Activated B cell treated with CpG ODN at 0.5 μM for 24 hours (primary cell): ENCODE measurements at regions not wholly inside any gene's neighbourhood (a gene's known extent, or its start where the extent isn't known, plus 50 kb on each side); places are given as distances from the start of the nearest gene placed in this dataset.

Experiments used
- ATAC-seq: fragments of 200-7000 bp; cut with Tn5 transposase; one replicate; pipeline ENCODE4 v1.10.0; 2021; ENCODE audit warnings: low read depth, mild to moderate bottlenecking, moderate library complexity
- CTCF ChIA-PET: fragments of 350-600 bp; sonication (Branson Sonifier 250); formaldehyde crosslinking; loops from one replicate; lab custom pipeline; 2021; ENCODE audit warnings: antibody characterized with exemption; lab: Charles Lee
- POLR2A ChIA-PET: fragments of 350-600 bp; sonication (Branson Sonifier 250); formaldehyde crosslinking; loops from one replicate; lab custom pipeline; 2021; ENCODE audit warnings: antibody characterized with exemption; lab: Charles Lee
- DNase-seq: peaks from one replicate; pipeline ENCODE4 v3.0.0; 2022
- H3K27ac Mint-ChIP-seq: one replicate; pipeline ENCODE4 v1.8.0; 2020; ENCODE audit warnings: mixed read lengths
- H3K27me3 Mint-ChIP-seq: one replicate; pipeline ENCODE4 v1.8.0; 2021; ENCODE audit warnings: mixed read lengths
- H3K36me3 Mint-ChIP-seq: one replicate; pipeline ENCODE4 v1.8.0; 2021; ENCODE audit warnings: low read depth, mixed read lengths
- H3K4me1 Mint-ChIP-seq: one replicate; pipeline ENCODE4 v1.8.0; 2021; ENCODE audit warnings: mixed read lengths
- H3K4me3 Mint-ChIP-seq: one replicate; pipeline ENCODE4 v1.8.0; 2020; ENCODE audit warnings: mild to moderate bottlenecking, mixed read lengths
- H3K9me3 Mint-ChIP-seq: one replicate; pipeline ENCODE4 v1.8.0; 2020; ENCODE audit warnings: mixed read lengths
- CTCF ChIP-seq: fragments of 200-600 bp; IDR thresholded peaks from one replicate; pipeline ENCODE4 v1.8.0; 2022; ENCODE audit warnings: antibody characterized with exemption, mild to moderate bottlenecking
- intact Hi-C: fragments of 100-400 bp; cut with micrococcal nuclease; formaldehyde crosslinking; loops from one replicate; pipeline ENCODE4 v1.15.1; 2024

- no peak for TF ChIP-seq CTCF
- ATAC-seq (no peak), DNase-seq (no peak)
- no peaks in the 10 kb centered on the region for H3K27me3 Mint-ChIP-seq
- H3K36me3 Mint-ChIP-seq = no peaks in the 10 kb centered on the region
- ChIA-PET CTCF (interaction anchor here (0.6 kb wide), 1 partner anchor 143 kb away, joined by 3 read pairs; no protein-coding TSS in a partner anchor), POLR2A (no interaction called here)
- no peak overlapping the region for H3K27ac Mint-ChIP-seq
- intact Hi-C loops = no loop called here
- H3K9me3 Mint-ChIP-seq = peaks cover 11% of the 10 kb centered on the region
- no peaks in the 10 kb centered on the region for H3K4me1 Mint-ChIP-seq
- no peak overlapping the region for H3K4me3 Mint-ChIP-seq
These were observed 2121.5 kb upstream of the AGA start for GRCh38 chr4:179563741-179564140.

- no peak overlapping the region for H3K4me3 Mint-ChIP-seq
- no peaks in the 10 kb centered on the region for H3K36me3 Mint-ChIP-seq
- ChIA-PET POLR2A (no interaction called here), CTCF (no interaction called here)
- peaks cover 14% of the 10 kb centered on the region for H3K9me3 Mint-ChIP-seq
- intact Hi-C loops = no loop called here
- H3K4me1 Mint-ChIP-seq = no peaks in the 10 kb centered on the region
- DNase-seq (no peak), ATAC-seq (no peak)
- no peak for TF ChIP-seq CTCF
- H3K27ac Mint-ChIP-seq = no peak overlapping the region
- no peaks in the 10 kb centered on the region for H3K27me3 Mint-ChIP-seq
These were observed 2127.3 kb upstream of the AGA start for GRCh38 chr4:179569549-179569948.

GRCh38 chr4:179582164-179582905, 2140.1 kb upstream of the AGA start:
- ChIA-PET CTCF (no interaction called here), POLR2A (no interaction called here)
- H3K4me3 Mint-ChIP-seq = no peak overlapping the region
- H3K9me3 Mint-ChIP-seq = peaks cover 7% of the 10 kb centered on the region
- TF ChIP-seq CTCF = no peak
- H3K27ac Mint-ChIP-seq = no peak overlapping the region
- no peak for ATAC-seq
- H3K36me3 Mint-ChIP-seq = no peaks in the 10 kb centered on the region
- H3K27me3 Mint-ChIP-seq = no peaks in the 10 kb centered on the region
- no peak for DNase-seq
- intact Hi-C loops = no loop called here
- H3K4me1 Mint-ChIP-seq = no peaks in the 10 kb centered on the region

DNA sequence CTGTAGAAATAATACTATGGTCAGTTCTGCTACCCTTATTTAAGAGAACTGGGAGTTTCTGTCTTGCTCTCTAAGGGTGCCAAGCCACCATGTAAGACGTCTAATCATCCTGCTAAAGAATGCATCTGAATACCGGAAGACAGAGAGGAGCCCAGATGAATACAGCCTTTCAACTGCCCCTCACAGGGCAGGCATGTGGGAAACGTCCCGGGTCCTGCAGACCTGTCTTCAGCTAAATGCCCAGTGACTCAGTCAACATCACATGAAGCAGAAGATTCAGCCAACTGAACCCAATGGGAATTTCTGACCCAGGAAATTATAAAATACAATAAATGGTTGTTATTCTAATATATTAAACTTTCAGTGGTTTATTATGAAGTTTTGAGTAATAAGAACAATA, 2141.0 kb upstream of the AGA start:
- ChIA-PET CTCF (no interaction called here), POLR2A (no interaction called here)
- Mint-ChIP-seq H3K4me1 (no peaks in the 10 kb centered on the region), H3K4me3 (no peak overlapping the region), H3K27ac (no peak overlapping the region), H3K9me3 (peaks cover 7% of the 10 kb centered on the region), H3K36me3 (no peaks in the 10 kb centered on the region), H3K27me3 (no peaks in the 10 kb centered on the region)
- intact Hi-C loops = no loop called here
- ATAC-seq (no peak), DNase-seq (no peak)
- no peak for TF ChIP-seq CTCF

GRCh38 chr4:179584101-179584500, 2141.9 kb upstream of the AGA start:
- H3K36me3 Mint-ChIP-seq = no peaks in the 10 kb centered on the region
- H3K4me3 Mint-ChIP-seq = no peak overlapping the region
- TF ChIP-seq CTCF = no peak
- DNase-seq (no peak), ATAC-seq (no peak)
- ChIA-PET POLR2A (no interaction called here), CTCF (no interaction called here)
- no peaks in the 10 kb centered on the region for H3K27me3 Mint-ChIP-seq
- H3K27ac Mint-ChIP-seq = no peak overlapping the region
- intact Hi-C loops = no loop called here
- H3K4me1 Mint-ChIP-seq = no peaks in the 10 kb centered on the region
- peaks cover 5% of the 10 kb centered on the region for H3K9me3 Mint-ChIP-seq
